ENCODE measurements at regions not wholly inside any gene's neighbourhood (a gene's known extent, or its start where the extent isn't known, plus 50 kb on each side); places are given as distances from the start of the nearest gene placed in this dataset.
A peak's percentile ranks its signal among the peaks of the same experiment; 100 is the strongest.

DNA sequence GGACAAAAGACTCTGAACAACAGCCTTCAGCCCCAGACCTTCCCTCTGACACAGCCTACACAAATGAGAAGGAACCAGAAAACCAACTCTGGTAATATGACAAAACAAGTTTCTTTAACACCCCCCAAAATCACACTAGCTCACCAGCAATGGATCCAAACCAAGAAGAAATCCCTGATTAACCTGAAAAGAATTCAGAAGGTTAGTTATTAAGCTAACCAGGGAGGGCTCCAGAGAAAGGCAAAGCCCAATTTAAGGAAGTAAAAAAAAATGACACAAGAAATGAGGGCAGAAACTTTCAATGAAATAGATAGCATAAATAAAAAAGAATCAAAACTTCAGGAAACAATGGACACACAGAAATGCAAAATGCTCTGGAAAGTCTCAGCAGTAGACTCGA, 224.0 kb downstream of the TRIML1 start:
- H3K4me3 ChIP-seq (ENCODE audit: low read depth, low read length) = no peak overlapping the region
- TF ChIP-seq, protein P1, sequence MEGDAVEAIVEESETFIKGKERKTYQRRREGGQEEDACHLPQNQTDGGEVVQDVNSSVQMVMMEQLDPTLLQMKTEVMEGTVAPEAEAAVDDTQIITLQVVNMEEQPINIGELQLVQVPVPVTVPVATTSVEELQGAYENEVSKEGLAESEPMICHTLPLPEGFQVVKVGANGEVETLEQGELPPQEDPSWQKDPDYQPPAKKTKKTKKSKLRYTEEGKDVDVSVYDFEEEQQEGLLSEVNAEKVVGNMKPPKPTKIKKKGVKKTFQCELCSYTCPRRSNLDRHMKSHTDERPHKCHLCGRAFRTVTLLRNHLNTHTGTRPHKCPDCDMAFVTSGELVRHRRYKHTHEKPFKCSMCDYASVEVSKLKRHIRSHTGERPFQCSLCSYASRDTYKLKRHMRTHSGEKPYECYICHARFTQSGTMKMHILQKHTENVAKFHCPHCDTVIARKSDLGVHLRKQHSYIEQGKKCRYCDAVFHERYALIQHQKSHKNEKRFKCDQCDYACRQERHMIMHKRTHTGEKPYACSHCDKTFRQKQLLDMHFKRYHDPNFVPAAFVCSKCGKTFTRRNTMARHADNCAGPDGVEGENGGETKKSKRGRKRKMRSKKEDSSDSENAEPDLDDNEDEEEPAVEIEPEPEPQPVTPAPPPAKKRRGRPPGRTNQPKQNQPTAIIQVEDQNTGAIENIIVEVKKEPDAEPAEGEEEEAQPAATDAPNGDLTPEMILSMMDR (conservative IDR thresholded peaks at IDR 0.05; ENCODE audit: low read depth, low read length) = no peak
- DNase-seq (ENCODE audit: low read depth) = no peak

DNA sequence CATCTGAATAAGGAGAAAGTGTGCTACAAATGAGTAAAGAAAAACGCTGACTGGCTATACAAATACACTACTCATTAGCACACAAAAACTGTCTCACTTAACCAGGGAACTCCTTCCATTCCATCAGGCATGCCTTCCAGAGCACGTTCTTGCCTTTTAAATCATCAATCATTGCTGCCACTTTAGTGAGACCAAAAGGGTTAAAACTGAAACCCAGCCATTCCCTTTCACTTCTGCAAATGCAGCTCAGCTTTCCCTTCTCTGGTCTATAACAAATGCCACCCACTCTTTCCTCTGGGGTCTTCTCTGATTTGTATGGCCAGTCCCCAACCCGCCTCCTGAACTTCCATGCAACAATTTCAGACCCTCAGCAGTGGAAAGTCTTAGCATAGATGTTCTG, 231.5 kb downstream of the TRIML1 start:
- DNase-seq (ENCODE audit: low read depth) = no peak
- H3K4me3 ChIP-seq (ENCODE audit: low read depth, low read length) = no peak overlapping the region
- TF ChIP-seq, protein P1 (conservative IDR thresholded peaks at IDR 0.05; ENCODE audit: low read depth, low read length) = no peak

DNA sequence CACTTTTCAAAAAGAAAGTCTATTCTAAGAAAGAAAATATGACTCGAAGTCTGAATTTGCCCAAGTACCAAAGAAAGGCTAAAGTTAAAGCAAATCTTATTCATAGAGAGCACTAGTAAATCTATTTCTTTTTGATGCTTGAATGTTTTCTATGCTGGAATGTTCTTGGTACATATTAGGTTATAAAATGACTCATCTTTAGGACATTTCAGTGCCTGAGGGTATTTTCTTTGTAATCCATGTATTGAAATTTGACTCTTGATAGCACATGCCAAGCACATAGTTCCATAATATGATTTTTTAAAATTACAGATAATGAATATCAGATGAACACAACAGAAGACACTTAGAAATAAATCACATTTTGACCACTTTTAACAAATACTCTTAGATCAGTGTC, 232.8 kb downstream of the TRIML1 start:
- peak; percentile 4 for DNase-seq (ENCODE audit: low read depth)
- no peak overlapping the region for H3K4me3 ChIP-seq (ENCODE audit: low read depth, low read length)

DNA sequence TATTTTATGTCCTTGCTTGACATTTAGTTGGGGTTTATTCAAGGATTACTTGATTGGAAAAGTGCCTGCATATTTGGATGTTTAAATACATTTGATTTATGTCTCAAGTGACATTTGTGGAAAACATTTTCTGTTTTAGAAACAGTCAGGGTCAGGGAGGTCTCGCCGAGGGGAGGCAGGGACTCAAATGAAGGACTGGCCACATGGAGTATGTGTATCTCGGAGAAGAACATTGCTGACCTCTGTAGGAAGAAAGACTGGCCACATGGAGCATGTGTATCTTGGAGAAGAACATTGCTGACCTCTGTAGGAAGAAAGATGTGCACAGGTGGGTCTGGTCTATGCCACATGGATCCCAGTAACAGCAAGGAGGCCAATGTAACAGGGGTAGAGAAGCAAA, 233.6 kb downstream of the TRIML1 start:
- TF ChIP-seq, protein P1 (conservative IDR thresholded peaks at IDR 0.05; ENCODE audit: low read depth, low read length) = no peak
- DNase-seq (ENCODE audit: low read depth) = no peak
- no peak overlapping the region for H3K4me3 ChIP-seq (ENCODE audit: low read depth, low read length)

More for the DNA sequence above, 232.8 kb downstream of the TRIML1 start:
- TF ChIP-seq, protein P1 (conservative IDR thresholded peaks at IDR 0.05; ENCODE audit: low read depth, low read length) = no peak

DNA sequence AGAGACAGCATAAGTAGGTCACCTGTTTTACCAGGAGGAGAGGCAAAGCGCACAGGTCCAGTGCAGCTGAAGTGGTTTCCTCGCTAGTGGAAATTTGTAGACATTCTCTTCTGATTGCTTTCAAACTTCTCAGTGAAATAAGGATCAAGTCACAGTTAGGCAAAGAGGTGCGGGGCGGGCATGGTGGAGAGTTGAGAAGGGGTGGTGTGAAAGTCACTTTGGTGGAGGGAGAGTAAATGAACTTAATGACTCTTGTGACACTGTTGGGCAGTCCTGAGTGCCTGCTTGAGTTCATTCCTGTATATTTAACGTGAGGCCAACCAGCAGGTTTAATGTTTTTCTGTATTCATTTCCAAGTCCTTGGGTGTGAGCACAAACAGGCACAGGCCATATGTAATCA, 235.6 kb downstream of the TRIML1 start:
- TF ChIP-seq, protein P1 (conservative IDR thresholded peaks at IDR 0.05; ENCODE audit: low read depth, low read length) = no peak
- H3K4me3 ChIP-seq (ENCODE audit: low read depth, low read length) = no peak overlapping the region
- DNase-seq (ENCODE audit: low read depth) = no peak

DNA sequence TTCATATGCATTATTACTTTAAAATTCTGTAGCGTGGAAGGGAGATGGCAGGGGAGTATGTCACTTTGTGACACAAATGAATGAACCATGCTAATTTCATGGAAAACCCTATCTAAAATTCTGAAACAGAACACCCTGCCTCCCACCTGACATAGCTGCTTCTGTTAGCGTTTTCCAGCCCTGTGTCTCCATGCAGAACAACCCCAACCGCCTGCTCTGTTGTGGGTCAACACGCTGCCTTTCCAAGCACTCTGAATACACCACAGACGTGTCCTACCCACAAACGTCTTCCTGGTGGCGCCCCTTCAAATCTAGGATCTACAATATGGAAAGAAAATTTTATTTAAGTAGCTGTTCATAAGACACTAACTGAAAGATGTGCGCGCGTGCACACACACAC, 238.6 kb downstream of the TRIML1 start:
- H3K4me3 ChIP-seq (ENCODE audit: low read depth, low read length) = no peak overlapping the region
- TF ChIP-seq, protein P1 (conservative IDR thresholded peaks at IDR 0.05; ENCODE audit: low read depth, low read length) = no peak
- DNase-seq (ENCODE audit: low read depth) = no peak

DNA sequence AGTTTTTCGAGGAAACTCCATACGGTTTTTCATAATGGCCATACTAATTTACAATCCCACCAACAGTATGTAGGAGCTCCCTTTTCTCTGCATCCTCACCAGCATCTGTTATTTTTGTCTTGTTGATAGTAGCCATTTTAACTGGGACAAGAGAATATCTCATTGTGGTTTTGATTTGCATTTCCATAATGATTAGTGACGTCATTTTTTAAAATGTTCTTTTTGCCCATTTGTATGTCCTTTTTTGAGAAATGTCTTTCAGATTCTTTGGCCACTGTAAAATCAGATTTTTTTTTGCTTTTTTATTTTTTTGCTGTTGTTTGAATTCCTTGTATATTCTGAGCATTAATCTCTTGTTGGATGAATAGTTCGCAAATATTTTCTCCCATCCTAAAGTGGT, 243.9 kb downstream of the TRIML1 start:
- H3K4me3 ChIP-seq (ENCODE audit: low read depth, low read length) = no peak overlapping the region
- no peak for DNase-seq (ENCODE audit: low read depth)
- TF ChIP-seq, protein P1 (conservative IDR thresholded peaks at IDR 0.05; ENCODE audit: low read depth, low read length) = no peak
